ENCODE measurements at regions not wholly inside any gene's neighbourhood (a gene's known extent, or its start where the extent isn't known, plus 50 kb on each side); places are given as distances from the start of the nearest gene placed in this dataset.

DNA sequence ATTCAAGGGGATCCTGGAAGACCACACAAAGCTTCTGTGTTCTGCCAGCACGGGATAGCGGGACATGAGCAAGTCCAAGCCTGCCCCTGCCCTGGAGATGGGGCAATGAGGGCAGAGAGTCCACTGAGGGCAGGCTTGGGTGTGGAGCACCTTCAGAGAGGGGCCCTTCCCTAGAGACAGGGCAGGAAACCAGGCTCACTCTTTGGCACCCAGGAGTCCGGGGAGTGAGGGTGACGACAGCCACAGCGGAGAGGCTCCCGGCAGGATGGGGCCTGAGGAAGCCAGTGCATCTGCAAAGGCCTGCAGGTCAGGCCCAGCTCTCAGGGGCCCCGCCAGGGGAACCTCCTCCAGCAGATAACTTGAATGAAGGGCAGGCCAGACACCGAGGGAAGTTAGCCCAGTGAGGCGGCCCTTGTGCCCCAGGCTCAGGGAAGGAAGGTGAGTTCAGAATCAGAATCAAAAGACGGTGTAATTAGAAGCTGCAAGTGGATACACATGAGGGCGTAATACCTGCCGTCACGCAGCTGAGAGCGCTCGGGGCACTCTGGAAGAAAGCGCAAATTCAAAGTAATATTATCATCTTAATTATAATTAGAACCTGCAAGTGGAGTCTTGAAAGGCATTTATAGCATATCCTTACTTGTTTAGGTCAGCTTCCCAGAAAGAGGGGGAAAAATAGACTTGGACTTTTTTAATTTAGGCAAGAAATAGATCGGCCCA is 142.6 kb upstream of the LGALSL start:
- no peak for TF ChIP-seq FOXP2 (optimal IDR thresholded peaks at IDR 0.05; ENCODE audit: borderline replicate concordance, extremely low read depth, extremely low read length, insufficient read depth)
- no peak for TF ChIP-seq POLR2AphosphoS5 (IDR thresholded peaks at IDR 0.05; ENCODE audit: low read depth, low read length)
- no peak for TF ChIP-seq TAF1 (IDR thresholded peaks at IDR 0.05; ENCODE audit: borderline replicate concordance, insufficient read depth, low read length)
- no peak for TF ChIP-seq REST (IDR thresholded peaks at IDR 0.05; ENCODE audit: insufficient read depth in 1 of 2, low read depth in 2 of 2, low read length in 2 of 2)
- TF ChIP-seq SIN3A (IDR thresholded peaks at IDR 0.05; ENCODE audit: borderline replicate concordance, insufficient read depth, low read length): no peak

Measured in PFSK-1 (cell line).